Tibial nerve (tissue), 4 donors: ENCODE measurements at regions not wholly inside any gene's neighbourhood (a gene's known extent, or its start where the extent isn't known, plus 50 kb on each side); places are given as distances from the start of the nearest gene placed in this dataset.

Experiments used
- DNase-seq, 2 donors: peaks; one replicate each; pipeline ENCODE4 v3.0.0-alpha.2; 2019; ENCODE audit warnings: low spot score in 2 of 2
- H3K27ac ChIP-seq, 4 donors: fragments of 200-600 bp; sonication (generic) in 3 of 4; one replicate each; pipeline ENCODE4 v1.5.1; 2017 to 2019; ENCODE audit warnings: mild to moderate bottlenecking in 1 of 4
- H3K27me3 ChIP-seq, 2 donors: fragments of 200-600 bp; sonication (generic) in 1 of 2; one replicate each; pipeline versions ENCODE4 v1.5.1 to v1.6.0; 2017 to 2019
- H3K36me3 ChIP-seq, 3 donors: fragments of 200-600 bp; sonication (generic); one replicate each; pipeline ENCODE4 v1.5.1; 2018 to 2019
- H3K4me1 ChIP-seq, 4 donors: fragments of 200-600 bp; sonication (generic) in 3 of 4; one replicate each; pipeline ENCODE4 v1.5.1; 2017 to 2019
- H3K4me3 ChIP-seq, 4 donors: fragments of 200-600 bp; sonication (generic) in 3 of 4; one replicate each; pipeline ENCODE4 v1.5.1; 2017 to 2019; ENCODE audit warnings: mild to moderate bottlenecking in 1 of 4, moderate library complexity in 1 of 4
- H3K9me3 ChIP-seq, 4 donors: fragments of 200-600 bp; sonication (generic) in 3 of 4; one replicate each; pipeline ENCODE4 v1.5.1; 2017 to 2019
- CTCF ChIP-seq, 5 experiments: fragments of 200-600 bp in 3 of 5; fragments of 450-650 bp in 2 of 5; sonication (generic) in 3 of 5; IDR thresholded peaks; one replicate each; pipeline ENCODE4 v1.5.1; 2016 to 2019; ENCODE audit warnings: antibody characterized with exemption in 5 of 5, mild to moderate bottlenecking in 3 of 5, moderate library complexity in 2 of 5
- EP300 ChIP-seq, 2 donors: sonication (generic); formaldehyde crosslinking; IDR thresholded peaks; one replicate each; pipeline ENCODE4 v1.6.1; 2017; ENCODE audit warnings: antibody characterized with exemption in 2 of 2, mild to moderate bottlenecking in 1 of 2
- POLR2A ChIP-seq, 2 donors: fragments of 450-650 bp; IDR thresholded peaks; one replicate each; pipeline ENCODE4 v1.6.1; 2017; ENCODE audit warnings: antibody characterized with exemption in 2 of 2, mild to moderate bottlenecking in 2 of 2, moderate library complexity in 2 of 2
- WGBS, 2 donors: methylation state at CpG; one replicate each; pipeline ENCODE4 v1.1.5; 2018; 5-methylcytosine and 5-hydroxymethylcytosine counted together

GRCh38 chr13:89003656-89004055, 1332.5 kb downstream of the SLITRK5 start:
- Histone ChIP-seq H3K27me3 (no peaks in the 10 kb centered on the region), H3K4me3 (no peak overlapping the region), H3K36me3 (no peaks in the 10 kb centered on the region), H3K9me3 (no peaks in the 10 kb centered on the region), H3K4me1 (no peaks in the 10 kb centered on the region), H3K27ac (no peak overlapping the region)
- WGBS, 2 donors = 84% methylated on average over 2 of the region's 2 CpGs
- TF ChIP-seq EP300 (IDR thresholded peaks at IDR 0.05) (no peak), CTCF (IDR thresholded peaks at IDR 0.05) (no peak), POLR2A (IDR thresholded peaks at IDR 0.05) (no peak)
- no peak for DNase-seq

DNA sequence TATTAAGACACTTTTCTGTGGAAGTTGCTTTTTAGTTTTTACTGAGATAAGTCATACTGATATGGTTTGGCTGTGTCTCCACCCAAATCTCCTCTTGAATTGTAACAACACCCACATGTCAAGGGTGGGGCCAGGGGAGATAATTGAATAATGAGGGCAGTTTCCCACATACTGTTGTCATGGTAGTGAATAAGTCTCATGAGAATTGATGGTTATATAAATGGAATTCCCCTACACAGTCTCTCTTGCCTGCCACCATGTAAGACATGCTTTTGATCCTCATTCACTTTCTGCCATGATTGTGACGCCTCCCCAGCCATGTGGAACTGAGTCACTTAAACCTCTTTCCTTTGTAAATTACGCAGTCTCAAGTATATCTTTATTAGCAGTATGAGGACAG, 1340.4 kb downstream of the SLITRK5 start:
- H3K4me1 ChIP-seq = no peaks in the 10 kb centered on the region
- no peak for DNase-seq
- no peak for TF ChIP-seq CTCF (IDR thresholded peaks at IDR 0.05)
- no peak for TF ChIP-seq EP300 (IDR thresholded peaks at IDR 0.05)
- TF ChIP-seq POLR2A (IDR thresholded peaks at IDR 0.05) = no peak
- H3K4me3 ChIP-seq = no peak overlapping the region
- H3K36me3 ChIP-seq = no peaks in the 10 kb centered on the region
- WGBS, 2 donors = 62 to 67% methylated on average over 2 of the region's 2 CpGs
- H3K27ac ChIP-seq = no peak overlapping the region
- H3K27me3 ChIP-seq = no peaks in the 10 kb centered on the region
- no peaks in the 10 kb centered on the region for H3K9me3 ChIP-seq

- H3K4me1 ChIP-seq = no peaks in the 10 kb centered on the region
- no peak overlapping the region for H3K4me3 ChIP-seq
- peaks cover 0 to 3% (median 0%) of the 10 kb centered on the region in 4 donors for H3K9me3 ChIP-seq
- WGBS, 2 donors = 83 to 85% methylated on average over 3 of the region's 3 CpGs
- DNase-seq = no peak
- no peaks in the 10 kb centered on the region for H3K36me3 ChIP-seq
- TF ChIP-seq CTCF (IDR thresholded peaks at IDR 0.05) (no peak), EP300 (IDR thresholded peaks at IDR 0.05) (no peak), POLR2A (IDR thresholded peaks at IDR 0.05) (no peak)
- H3K27me3 ChIP-seq = no peaks in the 10 kb centered on the region
- H3K27ac ChIP-seq = no peak overlapping the region
These were observed 1356.6 kb downstream of the SLITRK5 start for GRCh38 chr13:89027694-89028306.

- WGBS, 2 donors = 57 to 69% methylated on average over 2 of the region's 2 CpGs
These were observed 1357.9 kb downstream of the SLITRK5 start for GRCh38 chr13:89029062-89029461.

DNA sequence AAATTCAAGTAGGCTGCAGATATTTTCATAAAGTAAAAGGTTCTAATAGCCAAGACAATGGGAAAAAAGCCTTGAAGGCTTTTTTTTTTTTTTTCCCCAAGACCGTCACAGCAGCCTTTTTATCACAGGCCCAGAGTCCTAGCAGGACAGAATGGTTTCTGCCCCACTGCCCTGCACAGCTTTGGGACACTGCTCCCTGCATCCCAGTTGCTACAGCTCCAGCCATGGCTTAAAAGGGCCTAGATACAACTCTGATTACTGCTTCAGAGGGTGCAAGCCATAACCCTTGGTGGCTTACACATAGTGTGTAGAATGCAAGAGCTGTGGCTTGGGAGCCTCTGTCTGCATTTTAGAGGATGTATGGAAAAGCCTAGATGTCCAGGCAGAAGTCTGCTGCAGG, 1362.8 kb downstream of the SLITRK5 start:
- no peak for TF ChIP-seq CTCF (IDR thresholded peaks at IDR 0.05)
- TF ChIP-seq POLR2A (IDR thresholded peaks at IDR 0.05) = no peak
- TF ChIP-seq EP300 (IDR thresholded peaks at IDR 0.05) = no peak
- no peaks in the 10 kb centered on the region for H3K27me3 ChIP-seq
- no peak for DNase-seq
- 88 to 100% methylated on average over 1 of the region's 1 CpG for WGBS, 2 donors
- no peak overlapping the region for H3K4me3 ChIP-seq
- no peaks in the 10 kb centered on the region for H3K36me3 ChIP-seq
- peaks cover 0 to 10% (median 0%) of the 10 kb centered on the region in 4 donors for H3K9me3 ChIP-seq
- no peaks in the 10 kb centered on the region for H3K4me1 ChIP-seq
- H3K27ac ChIP-seq = no peak overlapping the region

More at GRCh38 chr13:89029062-89029461, 1357.9 kb downstream of the SLITRK5 start:
- H3K27me3 ChIP-seq = no peaks in the 10 kb centered on the region
- H3K4me3 ChIP-seq = no peak overlapping the region
- no peaks in the 10 kb centered on the region for H3K4me1 ChIP-seq
- no peak for TF ChIP-seq POLR2A (IDR thresholded peaks at IDR 0.05)
- TF ChIP-seq CTCF (IDR thresholded peaks at IDR 0.05) = no peak
- TF ChIP-seq EP300 (IDR thresholded peaks at IDR 0.05) = no peak
- peaks cover 0 to 10% (median 0%) of the 10 kb centered on the region in 4 donors for H3K9me3 ChIP-seq
- H3K36me3 ChIP-seq = no peaks in the 10 kb centered on the region
- H3K27ac ChIP-seq = no peak overlapping the region
- no peak for DNase-seq
